DND-41 (cell line): ENCODE measurements at regions not wholly inside any gene's neighbourhood (a gene's known extent, or its start where the extent isn't known, plus 50 kb on each side); places are given as distances from the start of the nearest gene placed in this dataset.

Experiments used
- ATAC-seq: fragments of 200-7000 bp; cut with Tn5 transposase; 3 replicates; pipeline ENCODE4 v1.9.1; 2021; ENCODE audit warnings: low read depth; ENCODE audit not compliant: insufficient read depth
- DNase-seq: peaks from one replicate; pipeline ENCODE4 v3.0.0-alpha.2; 2020
- H2AFZ ChIP-seq: 2 replicates; pipeline ENCODE4 v1.6.0; 2012; ENCODE audit warnings: low read depth, low read length
- H3K27ac ChIP-seq: 2 replicates; pipeline ENCODE4 v1.5.1; 2012; ENCODE audit warnings: low read length, inconsistent platforms
- H3K27me3 ChIP-seq: fragments of 200-600 bp; sonication (generic); 2 replicates; pipeline ENCODE4 v1.6.0; 2012; ENCODE audit warnings: low read length, mild to moderate bottlenecking, inconsistent platforms; ENCODE audit not compliant: insufficient read depth, poor library complexity
- H3K36me3 ChIP-seq: 2 replicates; pipeline ENCODE4 v1.5.1; 2012; ENCODE audit warnings: low read length, inconsistent platforms; ENCODE audit not compliant: insufficient read depth
- H3K4me1 ChIP-seq: 2 replicates; pipeline ENCODE4 v1.5.1; 2012; ENCODE audit warnings: mild to moderate bottlenecking, low read length; ENCODE audit not compliant: insufficient read depth
- H3K4me2 ChIP-seq: 2 replicates; pipeline ENCODE4 v1.6.0; 2012; ENCODE audit warnings: mild to moderate bottlenecking, moderate library complexity, low read length, inconsistent platforms; ENCODE audit not compliant: insufficient read depth
- H3K4me3 ChIP-seq, 2 experiments: fragments of 200-600 bp in 1 of 2; shearing (Covaris generic) in 1 of 2; 2 replicates each; pipeline ENCODE4 v1.5.1; 2012 to 2016; ENCODE audit warnings: inconsistent platforms in 2 of 2, low read length in 2 of 2, mild to moderate bottlenecking in 2 of 2, low read depth in 1 of 2, moderate library complexity in 1 of 2
- H3K79me2 ChIP-seq: 2 replicates; pipeline ENCODE4 v1.6.0; 2012; ENCODE audit warnings: low read length, inconsistent platforms; ENCODE audit not compliant: insufficient read depth
- H3K9ac ChIP-seq: 2 replicates; pipeline ENCODE4 v1.6.0; 2012; ENCODE audit warnings: low read depth, mild to moderate bottlenecking, inconsistent platforms, low read length, moderate library complexity
- H3K9me3 ChIP-seq: 2 replicates; pipeline ENCODE4 v1.5.1; 2012; ENCODE audit warnings: low read length, moderate library complexity, mild to moderate bottlenecking, inconsistent platforms; ENCODE audit not compliant: insufficient read depth, severe bottlenecking
- H4K20me1 ChIP-seq: 2 replicates; pipeline ENCODE4 v1.6.0; 2012; ENCODE audit warnings: low read length; ENCODE audit not compliant: insufficient read depth
- EZH2 ChIP-seq: IDR thresholded peaks from 3 replicates; pipeline ENCODE4 v1.6.1; 2012; ENCODE audit warnings: borderline replicate concordance, low read depth, mild to moderate bottlenecking, moderate library complexity, low read length, inconsistent platforms; ENCODE audit not compliant: severe bottlenecking
- TF ChIP-seq, protein P1 (sequence below): IDR thresholded peaks from 2 replicates; pipeline ENCODE4 v1.5.1; 2012; ENCODE audit warnings: borderline replicate concordance, low read length, moderate library complexity, mild to moderate bottlenecking; ENCODE audit not compliant: poor library complexity, severe bottlenecking; ENCODE audit errors: extremely low read depth

GRCh38 chr2:176435729-176436128, 166.5 kb downstream of the MTX2 start:
- Histone ChIP-seq H3K27me3 (no peaks in the 10 kb centered on the region), H3K27ac (no peak overlapping the region), H3K79me2 (no peaks in the 10 kb centered on the region), H3K9me3 (peaks cover 3% of the 10 kb centered on the region), H2AFZ (no peak overlapping the region), H3K4me1 (no peaks in the 10 kb centered on the region), H3K36me3 (no peaks in the 10 kb centered on the region), H3K9ac (no peak overlapping the region), H3K4me3 (no peak overlapping the region), H4K20me1 (no peaks in the 10 kb centered on the region), H3K4me2 (no peak overlapping the region)
- DNase-seq: no peak
- no peak for ATAC-seq
- TF ChIP-seq EZH2: no peak
- TF ChIP-seq, protein P1, sequence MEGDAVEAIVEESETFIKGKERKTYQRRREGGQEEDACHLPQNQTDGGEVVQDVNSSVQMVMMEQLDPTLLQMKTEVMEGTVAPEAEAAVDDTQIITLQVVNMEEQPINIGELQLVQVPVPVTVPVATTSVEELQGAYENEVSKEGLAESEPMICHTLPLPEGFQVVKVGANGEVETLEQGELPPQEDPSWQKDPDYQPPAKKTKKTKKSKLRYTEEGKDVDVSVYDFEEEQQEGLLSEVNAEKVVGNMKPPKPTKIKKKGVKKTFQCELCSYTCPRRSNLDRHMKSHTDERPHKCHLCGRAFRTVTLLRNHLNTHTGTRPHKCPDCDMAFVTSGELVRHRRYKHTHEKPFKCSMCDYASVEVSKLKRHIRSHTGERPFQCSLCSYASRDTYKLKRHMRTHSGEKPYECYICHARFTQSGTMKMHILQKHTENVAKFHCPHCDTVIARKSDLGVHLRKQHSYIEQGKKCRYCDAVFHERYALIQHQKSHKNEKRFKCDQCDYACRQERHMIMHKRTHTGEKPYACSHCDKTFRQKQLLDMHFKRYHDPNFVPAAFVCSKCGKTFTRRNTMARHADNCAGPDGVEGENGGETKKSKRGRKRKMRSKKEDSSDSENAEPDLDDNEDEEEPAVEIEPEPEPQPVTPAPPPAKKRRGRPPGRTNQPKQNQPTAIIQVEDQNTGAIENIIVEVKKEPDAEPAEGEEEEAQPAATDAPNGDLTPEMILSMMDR: no peak

- H3K36me3 ChIP-seq: no peaks in the 10 kb centered on the region
- H3K4me2 ChIP-seq: no peak overlapping the region
- TF ChIP-seq, protein P1: no peak
- TF ChIP-seq EZH2: no peak
- H2AFZ ChIP-seq: no peak overlapping the region
- ATAC-seq (no peak), DNase-seq (no peak)
- H3K9ac ChIP-seq: no peak overlapping the region
- no peak overlapping the region for H3K27ac ChIP-seq
- no peak overlapping the region for H3K4me3 ChIP-seq
- H4K20me1 ChIP-seq: no peaks in the 10 kb centered on the region
- H3K4me1 ChIP-seq: peaks cover 7% of the 10 kb centered on the region
- no peaks in the 10 kb centered on the region for H3K27me3 ChIP-seq
- H3K9me3 ChIP-seq: no peaks in the 10 kb centered on the region
- H3K79me2 ChIP-seq: no peaks in the 10 kb centered on the region
Measured at GRCh38 chr2:176443946-176444345, 174.7 kb downstream of the MTX2 start.

- Histone ChIP-seq H3K27me3 (no peaks in the 10 kb centered on the region), H2AFZ (no peak overlapping the region), H4K20me1 (no peaks in the 10 kb centered on the region), H3K79me2 (no peaks in the 10 kb centered on the region), H3K4me3 (no peak overlapping the region), H3K4me1 (peaks cover 7% of the 10 kb centered on the region), H3K4me2 (no peak overlapping the region), H3K9me3 (no peaks in the 10 kb centered on the region), H3K9ac (no peak overlapping the region), H3K27ac (no peak overlapping the region), H3K36me3 (no peaks in the 10 kb centered on the region)
- no peak for ATAC-seq
- no peak for DNase-seq
- TF ChIP-seq EZH2: no peak
- TF ChIP-seq, protein P1: no peak
Measured at GRCh38 chr2:176445956-176446355, 176.7 kb downstream of the MTX2 start.

- Histone ChIP-seq H3K4me3 (no peak overlapping the region), H3K36me3 (no peaks in the 10 kb centered on the region), H3K4me2 (no peak overlapping the region), H3K9ac (no peak overlapping the region), H3K4me1 (peaks cover 7% of the 10 kb centered on the region), H3K27ac (no peak overlapping the region), H2AFZ (peak overlapping the region; percentile 56), H3K79me2 (no peaks in the 10 kb centered on the region), H4K20me1 (no peaks in the 10 kb centered on the region), H3K27me3 (no peaks in the 10 kb centered on the region), H3K9me3 (no peaks in the 10 kb centered on the region)
- ATAC-seq (no peak), DNase-seq (no peak)
- no peak for TF ChIP-seq EZH2
- TF ChIP-seq, protein P1: no peak
Measured at GRCh38 chr2:176446718-176447414, 177.6 kb downstream of the MTX2 start.
